ENCODE measurements at regions not wholly inside any gene's neighbourhood (a gene's known extent, or its start where the extent isn't known, plus 50 kb on each side); places are given as distances from the start of the nearest gene placed in this dataset.

DNA sequence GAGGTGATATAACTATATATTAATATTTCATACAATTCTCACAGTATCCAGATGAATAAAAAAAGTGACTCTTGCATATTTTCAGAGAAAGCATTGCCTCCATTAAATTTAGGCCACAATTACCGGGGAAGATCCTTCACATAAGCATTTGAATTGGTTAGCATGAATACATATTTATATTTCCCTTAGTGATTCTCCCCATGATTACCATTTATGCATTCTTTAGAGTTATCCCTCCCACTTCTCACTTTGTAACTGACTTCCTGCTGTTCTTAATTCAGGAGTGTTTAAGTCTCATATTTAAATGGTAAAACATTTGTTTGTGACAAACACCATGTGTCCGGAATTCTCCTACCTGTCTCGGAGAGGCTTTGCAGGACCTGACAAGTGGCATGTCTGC is 523.4 kb downstream of the CCDC85A start:
- DNase-seq (ENCODE audit: low read depth in 2 of 2) = no peak

DNA sequence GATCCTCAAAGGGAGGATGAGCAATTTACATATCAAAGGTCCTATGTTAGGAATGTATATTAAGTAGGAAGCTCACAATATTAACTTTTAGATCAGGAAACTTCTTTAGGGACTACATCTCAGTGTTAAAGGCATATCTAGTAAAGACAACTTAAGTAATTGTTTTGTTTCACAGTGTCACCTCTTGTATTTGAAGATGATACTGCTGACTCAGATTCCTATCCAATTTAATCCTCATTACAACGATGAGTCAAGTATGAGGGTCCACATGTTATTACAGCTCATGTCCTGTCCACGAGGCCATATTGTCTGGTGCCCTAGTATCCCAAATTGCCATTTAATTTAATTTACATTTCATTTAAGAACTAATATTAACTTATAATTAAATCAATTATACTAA is 523.9 kb downstream of the CCDC85A start:
- DNase-seq (ENCODE audit: low read depth in 2 of 2) = no peak

DNA sequence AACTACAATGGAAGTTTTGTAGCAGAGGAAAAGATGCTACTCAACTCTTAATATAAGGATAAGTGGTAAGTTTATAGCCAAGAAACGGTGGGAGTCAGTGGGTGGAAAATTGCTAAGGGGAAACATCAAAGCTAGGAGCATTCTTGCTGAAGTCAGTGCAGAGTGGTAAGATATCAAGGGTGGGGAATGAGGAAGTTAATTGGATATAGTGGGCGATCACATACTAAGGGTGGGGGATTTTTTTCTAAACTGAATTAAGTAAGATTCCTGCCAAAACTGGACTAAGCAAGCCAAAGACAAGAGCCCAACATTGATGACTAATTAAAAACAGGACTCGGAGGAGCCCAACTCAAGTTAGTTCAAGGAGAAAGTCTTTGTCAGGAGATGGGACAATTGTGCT is 525.4 kb downstream of the CCDC85A start:
- DNase-seq (ENCODE audit: low read depth in 2 of 2) = no peak

DNA sequence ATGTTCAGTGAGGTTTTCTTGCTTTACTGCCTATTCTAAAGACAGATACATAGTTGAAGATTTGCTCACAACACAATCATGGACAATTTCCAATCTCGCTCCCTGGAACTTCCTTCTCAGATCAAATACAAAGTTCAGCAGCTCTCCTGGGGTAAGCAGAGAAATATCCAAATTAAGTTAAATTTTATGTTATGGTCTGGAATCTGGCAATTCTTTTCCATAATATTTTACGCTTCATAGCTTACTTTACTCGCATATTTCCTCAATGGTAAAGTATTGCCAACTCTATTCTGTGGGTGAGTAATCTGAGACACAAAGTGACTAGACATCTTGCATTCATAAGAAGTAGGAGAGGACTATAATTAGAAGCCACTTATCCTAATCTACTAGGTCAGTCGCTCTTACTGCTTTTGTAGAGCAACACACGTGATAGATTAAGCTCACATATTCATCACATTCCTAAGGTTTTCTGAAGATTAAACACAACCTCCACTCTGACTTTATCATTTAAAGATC is 529.4 kb downstream of the CCDC85A start:
- DNase-seq (ENCODE audit: low read depth in 2 of 2) = no peak

DNA sequence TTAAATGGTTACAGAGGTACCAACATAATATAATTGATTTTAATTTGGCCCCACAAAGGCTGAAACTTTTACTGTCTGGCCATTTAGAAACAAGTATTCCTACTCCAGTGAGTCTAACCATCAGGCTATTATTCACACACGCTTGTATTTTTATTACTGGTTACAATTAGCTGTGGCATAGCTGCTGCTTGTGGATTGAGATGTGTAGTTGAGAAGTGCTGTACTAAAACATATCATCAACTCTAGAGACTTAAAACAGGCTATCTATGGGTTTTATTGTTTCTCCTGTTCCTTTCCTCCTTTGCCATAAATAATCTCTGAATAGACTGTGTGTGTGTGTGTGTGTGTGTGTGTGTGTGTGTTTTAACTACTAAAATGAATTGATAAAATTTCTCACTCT is 530.2 kb downstream of the CCDC85A start:
- DNase-seq (ENCODE audit: low read depth in 2 of 2) = no peak

DNA sequence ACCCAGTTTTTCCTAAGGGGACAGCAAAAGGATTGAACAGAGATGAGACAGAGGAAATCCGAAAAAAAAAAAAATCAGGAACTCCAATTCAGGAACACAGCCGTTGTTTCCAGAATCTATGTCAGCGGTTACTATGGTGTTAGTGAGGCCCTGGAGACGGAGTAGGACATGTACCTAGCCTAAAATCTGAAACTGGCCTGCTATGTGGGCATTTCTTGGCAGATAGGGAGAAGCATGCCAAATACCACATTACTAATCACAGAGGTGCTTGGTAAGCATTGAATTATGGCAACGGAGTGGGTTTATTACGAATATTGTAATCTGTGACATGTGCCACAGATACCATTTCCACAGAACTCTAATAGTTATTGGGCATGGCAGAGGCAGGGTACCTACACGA is 530.6 kb downstream of the CCDC85A start:
- no peak for DNase-seq (ENCODE audit: low read depth in 2 of 2)

DNA sequence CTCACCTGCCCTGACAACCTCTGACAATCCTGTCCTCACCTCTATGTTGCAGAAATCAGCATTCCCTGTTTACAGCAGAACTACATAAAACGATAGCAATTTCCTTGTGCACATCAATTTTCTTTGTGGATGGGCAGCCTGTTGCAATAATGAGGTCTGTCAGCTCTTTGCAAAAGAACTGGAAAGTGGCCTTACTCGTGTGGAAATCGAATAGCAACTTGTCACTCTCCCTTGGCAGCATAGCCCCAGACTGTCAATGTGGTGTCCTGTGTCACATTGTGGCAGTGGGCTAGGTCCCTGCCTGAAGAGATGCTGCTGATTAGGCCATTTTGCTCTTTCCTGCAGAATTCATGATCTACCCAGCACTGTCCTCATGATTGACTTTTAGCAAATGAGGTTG is 531.9 kb downstream of the CCDC85A start:
- DNase-seq (ENCODE audit: low read depth in 2 of 2) = no peak

DNA sequence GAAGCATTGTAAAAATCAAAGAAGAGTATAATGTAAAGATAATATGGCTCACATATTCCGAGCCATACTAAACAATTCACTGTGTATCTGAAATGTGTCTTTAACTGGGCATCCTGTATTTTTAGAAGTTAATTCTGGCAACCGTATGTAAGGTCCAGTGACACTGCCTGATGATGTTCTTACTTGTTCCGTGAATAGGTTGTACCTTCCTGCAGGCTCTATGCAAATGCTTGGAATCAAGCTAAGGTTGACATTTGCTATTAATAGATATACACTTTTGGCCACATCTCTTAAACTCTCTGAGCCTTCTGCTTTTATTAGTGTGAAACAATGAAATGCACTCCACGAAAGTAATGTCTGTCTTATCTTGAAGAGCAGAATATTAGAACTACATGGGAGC is 534.6 kb downstream of the CCDC85A start:
- DNase-seq (ENCODE audit: low read depth in 2 of 2) = no peak

DNA sequence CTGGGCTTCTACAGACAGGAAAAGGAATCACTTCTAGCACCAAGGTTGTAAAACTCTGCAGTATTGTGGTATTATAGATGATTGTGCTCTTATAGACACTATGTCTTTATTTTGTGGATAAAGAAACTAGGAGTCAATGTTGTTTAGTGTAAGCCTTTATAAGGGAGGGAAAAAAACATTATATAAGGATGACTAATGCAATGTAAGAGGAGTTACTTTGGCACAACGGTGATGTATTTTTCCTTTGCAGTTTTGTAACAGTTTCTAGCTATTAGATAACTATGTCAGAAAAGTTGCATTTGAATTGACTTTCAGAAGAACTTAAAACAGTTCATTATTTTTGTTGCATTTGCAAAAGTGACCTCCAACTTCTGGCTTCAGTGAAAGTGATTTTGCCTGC is 545.4 kb downstream of the CCDC85A start:
- DNase-seq (ENCODE audit: low read depth in 2 of 2) = no peak

DNA sequence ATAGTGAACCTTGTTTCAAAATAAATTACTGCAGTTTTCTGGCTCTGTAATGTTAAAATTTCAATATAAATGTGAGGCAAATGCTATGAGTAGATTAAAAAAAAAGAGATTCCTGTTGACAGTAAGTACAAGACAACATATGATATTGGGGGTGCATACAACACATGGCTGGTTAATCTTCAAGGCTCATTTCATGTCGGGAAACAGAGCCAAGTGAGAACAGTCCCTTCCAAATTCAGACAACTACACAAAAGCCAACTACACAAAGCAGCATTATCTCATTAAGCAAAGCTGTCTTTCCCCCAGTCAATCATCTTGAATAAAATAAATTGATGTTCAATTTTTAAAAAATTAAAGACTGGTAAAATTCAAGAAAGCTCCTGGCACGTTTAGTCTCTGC is 549.2 kb downstream of the CCDC85A start:
- DNase-seq (ENCODE audit: low read depth in 2 of 2) = no peak

DNA sequence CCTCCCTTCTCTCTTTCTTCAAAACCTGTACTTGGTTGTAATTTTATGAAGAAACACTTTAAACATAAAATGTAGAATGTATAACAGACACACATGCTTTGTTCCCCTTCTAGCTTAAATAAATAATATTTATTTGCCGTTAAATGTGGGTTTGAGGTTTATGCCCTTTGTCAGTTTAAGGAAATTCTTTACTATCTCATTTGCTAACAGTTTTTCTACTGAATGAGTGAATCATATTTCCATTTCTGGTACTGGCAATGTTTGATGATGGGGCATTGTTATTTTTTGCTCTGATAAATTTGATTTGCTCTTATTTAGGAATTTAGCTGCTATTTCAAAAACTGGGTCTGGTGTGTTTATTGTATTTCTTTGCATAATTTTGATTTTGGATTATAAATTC is 555.6 kb downstream of the CCDC85A start:
- no peak for DNase-seq (ENCODE audit: low read depth in 2 of 2)

DNA sequence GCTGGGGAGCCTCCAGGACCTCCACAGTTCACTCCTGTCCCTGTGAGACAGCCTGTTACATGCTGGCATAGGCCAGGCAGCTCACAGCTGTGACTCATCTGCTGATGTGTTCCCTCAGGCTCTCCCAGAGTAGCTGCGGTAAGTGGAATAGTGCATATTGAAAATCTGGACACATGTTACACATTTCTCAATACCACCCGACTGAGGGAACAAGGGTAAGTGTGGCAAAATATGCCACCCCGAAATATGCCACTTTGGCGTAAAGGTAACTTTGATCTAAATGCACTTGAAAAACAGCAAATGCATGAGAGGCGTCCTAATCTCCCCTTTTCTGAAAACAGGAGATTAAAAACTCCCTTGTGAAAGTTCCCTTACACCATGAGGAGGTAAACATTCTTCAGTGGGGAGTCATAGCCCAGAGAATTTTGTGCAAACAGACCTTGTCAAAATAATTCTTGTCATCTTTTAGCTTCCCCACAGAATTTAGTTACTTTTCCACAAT is 557.9 kb downstream of the CCDC85A start:
- DNase-seq (ENCODE audit: low read depth in 2 of 2) = no peak

DNA sequence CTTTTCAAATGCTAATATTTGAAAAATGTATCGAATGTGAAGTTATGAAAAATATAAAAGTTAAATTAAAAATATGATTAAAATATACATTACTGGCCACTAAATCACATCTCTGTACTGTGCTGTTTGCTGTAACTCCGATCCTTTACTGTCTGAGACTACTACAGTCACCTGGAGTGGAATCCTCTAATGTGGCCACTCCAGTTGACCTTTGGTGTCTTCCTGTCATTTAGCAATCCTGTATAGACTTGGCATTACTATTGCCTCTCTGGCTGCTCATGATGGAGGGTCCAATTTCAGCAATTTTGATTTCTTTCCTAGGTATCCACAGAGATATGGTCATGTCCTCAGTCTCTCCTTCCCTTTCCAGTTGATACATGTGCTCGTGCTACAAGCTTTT is 560.0 kb downstream of the CCDC85A start:
- no peak for DNase-seq (ENCODE audit: low read depth in 2 of 2)

DNA sequence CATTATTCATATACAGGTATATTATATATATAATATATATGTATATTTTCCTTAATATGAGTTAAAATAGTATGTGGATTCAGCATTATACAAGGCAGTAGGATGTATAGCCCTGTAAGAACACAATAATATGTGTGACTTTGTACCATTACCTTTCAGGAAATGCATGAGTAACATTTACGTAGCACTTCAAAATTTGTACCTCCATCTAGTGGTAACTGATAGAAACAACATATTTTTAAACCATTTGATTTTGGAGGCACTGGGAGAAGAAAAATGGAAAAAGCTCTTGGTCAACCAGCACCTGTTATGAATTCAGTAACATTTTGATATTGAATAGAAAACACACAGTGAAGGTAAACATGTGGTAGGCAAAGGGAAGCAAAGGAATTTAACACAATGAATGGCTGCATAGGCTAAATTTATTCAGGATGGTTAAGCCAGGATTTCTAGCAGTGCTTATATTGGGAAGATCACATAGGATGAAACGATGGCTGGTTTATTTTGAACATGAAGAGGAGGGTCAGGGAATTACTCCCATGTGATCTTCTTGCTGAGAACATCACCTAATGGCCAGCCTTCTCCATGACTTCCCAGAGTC is 565.5 kb downstream of the CCDC85A start:
- no peak for DNase-seq (ENCODE audit: low read depth in 2 of 2)

DNA sequence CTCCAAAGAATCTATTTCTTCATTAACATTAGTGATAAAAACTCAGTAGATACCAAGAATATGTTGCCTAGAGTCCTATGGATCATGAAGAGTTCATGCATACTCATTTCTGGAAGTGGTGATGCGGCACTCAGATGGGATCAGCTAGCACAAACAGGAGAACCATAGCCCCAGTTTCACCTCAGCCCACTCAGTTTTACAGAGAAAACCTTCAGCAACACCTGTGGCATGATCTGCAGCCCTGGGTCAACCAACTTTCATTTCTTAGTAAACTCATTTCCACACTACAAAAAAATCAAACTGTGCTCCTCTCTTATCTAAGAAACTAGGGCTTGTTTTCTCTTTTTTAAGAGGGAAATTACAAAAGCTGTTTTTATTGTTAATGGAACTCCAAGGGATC is 569.4 kb downstream of the CCDC85A start:
- no peak for DNase-seq (ENCODE audit: low read depth in 2 of 2)

DNA sequence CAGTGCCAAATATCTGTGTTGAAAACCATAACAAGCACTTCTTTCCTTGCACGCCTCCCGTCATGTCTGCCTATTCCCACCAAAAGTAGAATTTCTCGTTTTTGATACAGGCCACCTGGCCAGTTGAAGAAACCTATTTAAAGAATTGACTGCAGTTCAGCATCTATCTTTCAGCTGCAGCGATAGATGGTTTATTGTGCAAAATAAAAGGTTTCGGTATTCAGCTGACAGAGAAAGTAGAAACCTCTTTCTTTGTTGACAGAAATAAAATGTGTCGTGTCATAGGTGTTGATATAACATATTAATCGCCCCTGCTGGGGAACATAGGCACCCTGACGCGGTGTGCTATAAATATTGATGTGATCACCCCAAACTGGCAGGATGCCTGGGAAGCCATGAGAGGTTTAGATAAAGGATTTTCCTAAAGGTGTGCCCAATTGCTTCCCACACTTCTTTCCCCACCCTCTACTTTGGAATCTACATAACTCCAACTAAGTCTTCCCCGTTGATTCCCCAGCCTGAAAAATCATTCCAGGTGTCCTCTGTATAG is 570.4 kb downstream of the CCDC85A start:
- DNase-seq (ENCODE audit: low read depth in 2 of 2) = no peak

DNA sequence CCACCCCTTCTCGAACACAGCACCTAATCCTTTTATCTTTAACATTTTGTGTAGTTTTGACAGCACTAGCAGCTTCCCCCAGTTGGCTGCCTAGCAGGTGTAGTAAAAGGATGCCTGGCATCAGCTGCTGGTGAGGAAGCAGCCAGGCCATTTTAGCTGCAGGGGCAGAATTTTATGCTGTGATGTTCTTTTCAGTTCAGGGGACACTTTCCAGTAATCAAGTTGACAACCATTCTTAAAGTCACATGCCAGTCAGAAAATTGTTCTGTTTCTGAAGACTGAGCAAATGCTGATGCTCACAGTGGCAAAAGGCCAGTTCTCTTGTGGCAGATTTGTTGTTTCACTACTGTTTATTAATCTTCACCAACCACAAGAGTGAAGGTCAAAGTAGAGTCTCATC is 570.8 kb downstream of the CCDC85A start:
- no peak for DNase-seq (ENCODE audit: low read depth in 2 of 2)

DNA sequence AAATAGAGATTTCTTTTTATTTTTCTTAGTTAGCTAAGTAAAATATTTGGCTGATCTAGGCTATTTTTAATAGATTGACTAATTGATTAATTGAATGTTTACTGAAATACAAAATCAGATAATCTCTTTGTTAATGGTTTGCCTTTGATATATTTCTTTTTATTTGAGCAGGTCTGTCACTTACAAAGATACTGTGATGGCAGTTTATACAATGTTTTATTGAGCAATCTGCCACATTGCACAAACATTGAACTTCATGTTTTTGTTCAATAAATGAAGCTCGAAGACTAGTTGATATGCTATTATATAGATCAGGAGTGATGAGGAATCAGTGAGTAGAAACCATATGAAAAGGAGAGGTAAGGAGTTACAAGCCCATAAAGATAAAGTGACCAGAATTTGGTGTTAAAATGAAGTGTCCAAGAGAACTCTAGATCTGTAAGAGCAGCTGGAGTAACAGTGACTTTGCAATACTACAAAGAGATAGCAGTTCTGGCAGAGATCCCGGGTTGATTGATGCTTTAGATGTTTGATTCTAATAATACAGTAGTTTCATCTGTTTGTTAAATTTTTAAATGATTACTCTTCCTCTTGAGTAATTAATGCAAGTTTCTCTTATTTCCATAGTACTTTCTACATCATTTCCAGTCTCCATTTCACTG is 574.2 kb downstream of the CCDC85A start:
- DNase-seq (ENCODE audit: low read depth in 2 of 2) = no peak

DNA sequence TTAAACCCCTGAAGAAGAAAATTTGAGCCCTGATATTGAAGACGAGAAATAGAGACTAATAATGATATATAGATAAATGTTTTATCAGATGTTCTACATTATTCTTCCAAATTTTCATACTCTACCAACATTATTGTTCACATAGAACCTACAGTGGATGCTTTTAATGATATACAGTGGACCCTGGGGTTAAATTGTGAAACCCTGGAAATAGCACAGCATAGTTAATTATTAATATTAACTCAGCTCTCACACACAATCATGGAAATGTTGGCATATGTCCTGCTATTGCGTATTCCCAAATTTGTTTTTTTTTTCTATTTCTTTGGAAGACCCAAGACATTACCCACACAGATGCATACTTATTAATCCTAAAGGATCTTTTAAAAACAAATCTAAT is 579.9 kb downstream of the CCDC85A start:
- no peak for DNase-seq (ENCODE audit: low read depth in 2 of 2)

DNA sequence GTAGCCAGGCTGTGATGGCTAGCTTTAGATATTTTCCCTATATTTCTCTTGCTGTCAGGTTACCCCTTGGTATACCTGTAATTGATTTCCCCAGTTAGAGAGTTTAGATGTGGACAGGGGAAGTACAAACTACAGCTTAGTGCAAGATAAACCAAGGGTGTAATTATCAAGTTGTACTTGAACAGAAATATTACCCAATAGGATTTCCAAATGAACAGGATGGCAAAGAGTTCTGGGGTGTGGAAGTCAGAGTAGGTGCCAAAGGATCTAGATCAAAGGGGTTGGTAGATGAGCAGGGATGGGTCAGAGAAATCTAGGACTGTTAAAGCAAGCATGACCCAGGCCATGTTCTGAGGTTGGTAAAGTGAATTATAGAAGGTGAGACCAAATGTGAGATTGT is 585.2 kb downstream of the CCDC85A start:
- DNase-seq (ENCODE audit: low read depth in 2 of 2) = no peak

DNA sequence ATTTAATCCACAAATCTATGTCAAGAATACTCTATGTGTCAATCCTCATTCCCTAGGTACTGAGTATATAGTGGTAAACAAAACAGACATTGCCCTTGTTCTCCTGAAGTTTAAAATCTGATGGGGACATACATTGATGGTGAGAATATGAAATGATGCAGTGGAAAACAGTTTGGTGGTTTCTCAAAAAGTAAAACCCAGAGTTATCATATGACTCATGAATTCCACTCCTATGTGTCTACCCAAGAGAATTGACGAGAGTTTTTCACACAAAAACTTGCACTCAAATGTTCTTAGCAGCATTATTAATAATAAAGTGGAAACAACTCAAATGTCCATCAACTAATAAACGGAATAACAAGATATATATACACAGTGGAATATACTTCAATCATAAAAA is 586.7 kb downstream of the CCDC85A start:
- DNase-seq (ENCODE audit: low read depth in 2 of 2) = no peak

DNA sequence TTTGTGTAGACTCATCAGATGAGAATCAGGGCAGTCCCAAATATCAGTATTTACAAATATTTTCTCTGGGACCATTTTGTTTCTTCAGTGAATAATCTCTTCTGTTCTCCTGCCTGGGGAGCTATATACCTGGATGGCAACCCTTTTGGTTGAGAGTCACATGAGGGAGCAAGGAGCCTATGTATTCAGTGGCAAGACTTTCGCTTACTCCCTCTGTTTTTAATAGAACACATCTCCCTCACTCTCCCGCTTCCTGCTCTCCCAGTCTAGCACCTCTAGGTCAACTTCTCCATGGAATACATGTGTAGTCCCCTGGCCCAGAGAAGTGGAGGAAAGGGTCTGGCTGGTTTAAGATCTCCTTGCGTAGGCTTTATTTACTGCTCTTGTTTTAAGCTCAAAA is 600.3 kb downstream of the CCDC85A start:
- no peak for DNase-seq (ENCODE audit: low read depth in 2 of 2)

DNA sequence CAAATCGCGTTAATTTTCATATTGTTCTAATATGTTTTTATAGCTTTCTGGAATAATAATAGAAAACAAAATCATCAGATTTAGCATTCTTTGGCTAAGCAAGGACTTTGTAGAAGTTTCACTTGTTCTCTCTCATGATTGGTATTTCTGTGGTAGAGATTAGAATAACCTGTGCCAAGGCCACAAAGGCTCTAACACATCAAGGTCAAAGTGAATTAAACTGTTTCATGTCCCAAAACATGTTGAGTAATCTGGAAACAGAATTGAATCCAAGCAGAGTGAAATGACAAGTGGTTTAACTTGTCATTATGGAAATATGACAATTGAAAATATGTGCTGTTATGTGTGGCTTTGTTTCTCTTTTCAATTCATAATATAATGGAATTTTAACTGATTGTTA is 617.4 kb downstream of the CCDC85A start:
- no peak for DNase-seq (ENCODE audit: low read depth in 2 of 2)

All from stimulated activated CD8-positive, alpha-beta memory T cell treated with anti-CD3 and anti-CD28 coated beads, Interleukin-7, amount 100 ng/mL, for 4 hours (primary cell).